Naive thymus-derived CD4-positive, alpha-beta T cell (primary cell): ENCODE measurements at regions not wholly inside any gene's neighbourhood (a gene's known extent, or its start where the extent isn't known, plus 50 kb on each side); places are given as distances from the start of the nearest gene placed in this dataset.

ENCODE experiments used
- ATAC-seq: fragments of 150-1000 bp; cut with Tn5 transposase; 2 replicates; pipeline ENCODE4 v1.10.0; 2021; ENCODE audit warnings: mild to moderate bottlenecking, moderate library complexity
- CTCF ChIA-PET: fragments of 350-600 bp; sonication (Branson Sonifier 250); formaldehyde crosslinking; loops from one replicate; lab custom pipeline; 2021; ENCODE audit warnings: antibody characterized with exemption; lab: Charles Lee
- POLR2A ChIA-PET: fragments of 350-600 bp; sonication (Branson Sonifier 250); formaldehyde crosslinking; loops from one replicate; lab custom pipeline; 2021; ENCODE audit warnings: antibody characterized with exemption, inconsistent platforms; lab: Charles Lee
- DNase-seq, 9 donors: peaks; one replicate each; pipeline versions ENCODE4 v3.0.0 to v3.0.0-alpha.2; 2020 to 2022; ENCODE audit warnings: mixed read lengths in 1 of 9
- H3K27ac ChIP-seq: one replicate; pipeline ENCODE4 v1.7.0; 2013; ENCODE audit warnings: mild to moderate bottlenecking, low read depth, low read length, moderate library complexity
- H3K27me3 ChIP-seq, 2 donors: one replicate each; pipeline ENCODE4 v1.7.0; 2013; ENCODE audit warnings: low read length in 2 of 2, mild to moderate bottlenecking in 2 of 2, moderate library complexity in 2 of 2; ENCODE audit not compliant: control insufficient read depth in 2 of 2, insufficient read depth in 2 of 2
- H3K36me3 ChIP-seq, 3 experiments: 1 replicate in 2 of 3; 2 replicates in 1 of 3; pipeline ENCODE4 v1.7.0; 2013; ENCODE audit warnings: low read length in 3 of 3, mild to moderate bottlenecking in 3 of 3, moderate library complexity in 1 of 3; ENCODE audit not compliant: insufficient read depth in 3 of 3, control insufficient read depth in 2 of 3
- H3K4me1 ChIP-seq, 2 donors: one replicate each; pipeline ENCODE4 v1.7.0; 2013; ENCODE audit warnings: low read length in 2 of 2, mild to moderate bottlenecking in 2 of 2, moderate library complexity in 1 of 2; ENCODE audit not compliant: control insufficient read depth in 2 of 2, insufficient read depth in 2 of 2
- H3K4me3 ChIP-seq: 2 replicates; pipeline ENCODE4 v1.7.0; 2013; ENCODE audit warnings: mild to moderate bottlenecking, low read length
- H3K9me3 ChIP-seq, 3 experiments: 1 replicate in 2 of 3; 2 replicates in 1 of 3; pipeline ENCODE4 v1.7.0; 2013; ENCODE audit warnings: low read length in 3 of 3; ENCODE audit not compliant: control insufficient read depth in 2 of 3
- H3K27ac Mint-ChIP-seq, 9 donors: one replicate each; pipeline ENCODE4 v1.8.0; 2020 to 2022; ENCODE audit warnings: mixed read lengths in 9 of 9, mild to moderate bottlenecking in 8 of 9, moderate library complexity in 5 of 9, inconsistent platforms in 2 of 9
- H3K27me3 Mint-ChIP-seq, 5 donors: one replicate each; pipeline ENCODE4 v1.8.0; 2021 to 2022; ENCODE audit warnings: mixed read lengths in 5 of 5, mild to moderate bottlenecking in 1 of 5
- H3K36me3 Mint-ChIP-seq, 5 donors: one replicate each; pipeline ENCODE4 v1.8.0; 2020 to 2022; ENCODE audit warnings: mixed read lengths in 5 of 5, mild to moderate bottlenecking in 3 of 5, inconsistent platforms in 1 of 5
- H3K4me1 Mint-ChIP-seq, 7 donors: one replicate each; pipeline ENCODE4 v1.8.0; 2020 to 2022; ENCODE audit warnings: mixed read lengths in 7 of 7, mild to moderate bottlenecking in 3 of 7, inconsistent platforms in 1 of 7
- H3K4me3 Mint-ChIP-seq, 10 donors: one replicate each; pipeline ENCODE4 v1.8.0; 2020 to 2022; ENCODE audit warnings: mild to moderate bottlenecking in 10 of 10, mixed read lengths in 10 of 10, moderate library complexity in 6 of 10, inconsistent platforms in 2 of 10
- H3K9me3 Mint-ChIP-seq, 11 donors: one replicate each; pipeline ENCODE4 v1.8.0; 2020 to 2022; ENCODE audit warnings: mixed read lengths in 11 of 11, mild to moderate bottlenecking in 4 of 11, inconsistent platforms in 1 of 11, moderate library complexity in 1 of 11
- intact Hi-C, 2 donors: fragments of 100-400 bp; cut with micrococcal nuclease; formaldehyde crosslinking; loops; one replicate each; pipeline ENCODE4 v1.15.1; 2023

DNA sequence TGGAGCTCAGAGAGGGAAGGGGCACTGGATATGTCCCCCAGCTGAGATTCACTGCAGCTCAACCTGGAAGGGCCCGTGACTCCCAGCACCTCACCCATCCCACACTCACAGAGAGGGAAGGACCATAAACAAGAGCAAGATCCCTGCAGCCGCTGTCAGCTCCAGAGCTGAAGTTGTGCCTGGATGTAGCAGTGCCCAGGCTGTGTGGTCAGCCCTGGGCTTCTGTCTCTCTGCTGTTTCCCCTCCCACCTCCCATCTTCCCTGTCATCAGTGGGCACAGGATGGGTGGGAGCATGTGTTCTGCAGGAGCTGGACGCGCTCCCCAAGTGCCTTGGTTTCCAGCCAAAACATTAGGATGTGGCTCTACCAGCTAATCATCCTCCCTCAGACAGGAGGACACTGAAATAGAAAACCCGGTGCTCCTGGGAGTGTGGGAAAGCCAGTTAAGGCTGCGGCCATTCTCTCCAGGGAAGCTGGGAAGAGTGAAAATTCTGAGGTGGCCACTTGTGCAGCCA, 282.7 kb downstream of the NPHP4 start:
- Mint-ChIP-seq H3K9me3 (peaks cover 0 to 4% (median 1%) of the 10 kb centered on the region in 11 donors), H3K36me3 (peaks cover 0 to 3% (median 0%) of the 10 kb centered on the region in 5 donors), H3K4me3 (no peak overlapping the region), H3K27ac (no peak overlapping the region), H3K4me1 (peaks cover 0 to 4% (median 0%) of the 10 kb centered on the region in 7 donors), H3K27me3 (peaks cover 0 to 10% (median 2%) of the 10 kb centered on the region in 5 donors)
- ChIA-PET POLR2A (no interaction called here), CTCF (no interaction called here)
- Histone ChIP-seq H3K36me3 (no peaks in the 10 kb centered on the region), H3K4me1 (no peaks in the 10 kb centered on the region), H3K27me3 (no peaks in the 10 kb centered on the region), H3K9me3 (no peaks in the 10 kb centered on the region), H3K27ac (no peak overlapping the region), H3K4me3 (no peak overlapping the region)
- ATAC-seq (no peak), DNase-seq (no peak)
- intact Hi-C loops: no loop called here

- Histone ChIP-seq H3K36me3 (no peaks in the 10 kb centered on the region), H3K9me3 (no peaks in the 10 kb centered on the region), H3K4me1 (no peaks in the 10 kb centered on the region), H3K27me3 (no peaks in the 10 kb centered on the region), H3K4me3 (no peak overlapping the region), H3K27ac (no peak overlapping the region)
- H3K4me1 Mint-ChIP-seq: peaks cover 0 to 4% (median 0%) of the 10 kb centered on the region in 7 donors
- H3K9me3 Mint-ChIP-seq: peaks cover 0 to 3% (median 0%) of the 10 kb centered on the region in 11 donors
- ChIA-PET POLR2A (no interaction called here), CTCF (no interaction called here)
- no peaks in the 10 kb centered on the region for H3K36me3 Mint-ChIP-seq
- peaks cover 0 to 6% (median 0%) of the 10 kb centered on the region in 5 donors for H3K27me3 Mint-ChIP-seq
- H3K4me3 Mint-ChIP-seq: no peak overlapping the region
- intact Hi-C loops: no loop called here
- ATAC-seq: no peak
- H3K27ac Mint-ChIP-seq: no peak overlapping the region
- no peak for DNase-seq
These were observed 283.6 kb downstream of the NPHP4 start for GRCh38 chr1:5708346-5709245.

DNA sequence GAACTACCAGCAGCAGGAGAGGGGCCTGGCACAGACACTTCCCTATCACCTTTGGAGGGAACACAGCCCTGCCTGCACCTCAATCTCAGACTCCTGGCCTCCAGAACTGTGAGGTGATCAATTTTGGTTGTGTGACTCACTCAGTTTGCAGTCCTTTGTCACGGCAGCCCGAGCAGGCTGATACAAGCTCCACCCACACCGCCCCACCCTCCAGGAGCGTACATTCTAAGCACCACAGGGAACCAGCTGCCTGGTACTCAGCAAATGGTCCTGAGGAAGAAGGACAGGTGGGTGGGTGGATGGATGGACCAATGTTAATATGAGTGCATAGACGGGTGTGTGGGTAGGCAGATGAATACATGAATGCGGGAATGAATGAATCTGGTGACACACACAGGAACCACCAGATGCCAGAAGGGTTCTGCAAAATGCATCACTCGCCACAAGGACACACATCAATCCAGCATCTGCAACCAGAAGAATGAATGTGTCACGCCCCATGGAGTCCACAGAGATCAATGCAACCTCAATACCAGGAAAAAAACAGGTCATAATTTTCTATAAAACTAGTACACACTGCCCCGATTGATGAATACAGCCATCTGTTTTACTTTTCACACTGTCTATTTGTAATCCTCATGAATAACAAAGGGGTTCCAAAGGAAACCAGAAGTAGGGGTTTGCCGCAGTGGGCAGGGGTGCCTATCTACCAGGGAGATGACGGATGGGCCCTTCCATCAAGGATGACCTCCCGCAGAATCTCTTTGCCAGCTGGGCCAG, 284.5 kb downstream of the NPHP4 start:
- H3K4me3 Mint-ChIP-seq: no peak overlapping the region
- DNase-seq: no peak

DNA sequence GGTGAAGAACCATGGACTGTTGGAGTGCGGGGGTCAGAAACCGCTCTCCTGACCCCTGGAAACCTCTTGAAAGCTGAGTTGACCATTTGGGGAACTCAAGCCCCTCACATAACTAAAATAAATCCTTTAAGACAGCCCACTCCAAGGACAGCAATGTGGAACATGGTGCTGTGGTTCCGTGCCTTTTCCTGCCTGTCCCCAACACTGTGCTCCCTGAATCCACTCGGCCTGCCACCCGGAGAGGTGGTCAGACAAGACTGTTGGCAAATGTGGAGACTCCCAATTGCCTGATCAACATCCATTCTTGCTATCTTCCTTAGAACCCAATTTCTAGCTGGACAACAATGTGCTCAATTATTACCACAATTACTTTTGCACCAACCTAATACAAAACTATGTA, 286.0 kb downstream of the NPHP4 start:
- H3K9me3 Mint-ChIP-seq: peaks cover 0 to 2% (median 0%) of the 10 kb centered on the region in 11 donors
- ATAC-seq: no peak

More for the DNA sequence above, 284.5 kb downstream of the NPHP4 start:
- ChIA-PET POLR2A (no interaction called here), CTCF (no interaction called here)
- intact Hi-C loops: no loop called here
- Histone ChIP-seq H3K27ac (no peak overlapping the region), H3K9me3 (no peaks in the 10 kb centered on the region), H3K4me3 (no peak overlapping the region), H3K27me3 (no peaks in the 10 kb centered on the region), H3K4me1 (no peaks in the 10 kb centered on the region), H3K36me3 (no peaks in the 10 kb centered on the region)
- H3K36me3 Mint-ChIP-seq: no peaks in the 10 kb centered on the region
- ATAC-seq: no peak
- H3K9me3 Mint-ChIP-seq: peaks cover 0 to 2% (median 0%) of the 10 kb centered on the region in 11 donors
- H3K27me3 Mint-ChIP-seq: peaks cover 0 to 4% (median 0%) of the 10 kb centered on the region in 5 donors
- peaks cover 0 to 2% (median 0%) of the 10 kb centered on the region in 7 donors for H3K4me1 Mint-ChIP-seq
- no peak overlapping the region for H3K27ac Mint-ChIP-seq

GRCh38 chr1:5705751-5706150, 286.5 kb downstream of the NPHP4 start:
- ATAC-seq (no peak), DNase-seq (no peak)
- intact Hi-C loops: no loop called here
- Mint-ChIP-seq H3K27ac (no peak overlapping the region), H3K27me3 (peaks cover 0 to 4% (median 0%) of the 10 kb centered on the region in 5 donors), H3K36me3 (no peaks in the 10 kb centered on the region), H3K4me3 (no peak overlapping the region), H3K9me3 (peaks cover 0 to 2% (median 0%) of the 10 kb centered on the region in 11 donors), H3K4me1 (peaks cover 0 to 2% (median 0%) of the 10 kb centered on the region in 7 donors)
- Histone ChIP-seq H3K27ac (no peak overlapping the region), H3K36me3 (no peaks in the 10 kb centered on the region), H3K4me3 (no peak overlapping the region), H3K27me3 (no peaks in the 10 kb centered on the region), H3K9me3 (no peaks in the 10 kb centered on the region), H3K4me1 (no peaks in the 10 kb centered on the region)
- ChIA-PET CTCF (no interaction called here), POLR2A (no interaction called here)

More for the DNA sequence above, 286.0 kb downstream of the NPHP4 start:
- H3K9me3 ChIP-seq: no peaks in the 10 kb centered on the region
- no peaks in the 10 kb centered on the region for H3K27me3 ChIP-seq
- H3K4me1 ChIP-seq: no peaks in the 10 kb centered on the region
- POLR2A ChIA-PET: no interaction called here
- Mint-ChIP-seq H3K4me3 (no peak overlapping the region), H3K36me3 (no peaks in the 10 kb centered on the region), H3K4me1 (peaks cover 0 to 2% (median 0%) of the 10 kb centered on the region in 7 donors), H3K27ac (no peak overlapping the region), H3K27me3 (peaks cover 0 to 4% (median 0%) of the 10 kb centered on the region in 5 donors)
- CTCF ChIA-PET: no interaction called here
- no peak overlapping the region for H3K27ac ChIP-seq
- H3K36me3 ChIP-seq: no peaks in the 10 kb centered on the region
- no peak overlapping the region for H3K4me3 ChIP-seq
- DNase-seq: no peak
- intact Hi-C loops: no loop called here

DNA sequence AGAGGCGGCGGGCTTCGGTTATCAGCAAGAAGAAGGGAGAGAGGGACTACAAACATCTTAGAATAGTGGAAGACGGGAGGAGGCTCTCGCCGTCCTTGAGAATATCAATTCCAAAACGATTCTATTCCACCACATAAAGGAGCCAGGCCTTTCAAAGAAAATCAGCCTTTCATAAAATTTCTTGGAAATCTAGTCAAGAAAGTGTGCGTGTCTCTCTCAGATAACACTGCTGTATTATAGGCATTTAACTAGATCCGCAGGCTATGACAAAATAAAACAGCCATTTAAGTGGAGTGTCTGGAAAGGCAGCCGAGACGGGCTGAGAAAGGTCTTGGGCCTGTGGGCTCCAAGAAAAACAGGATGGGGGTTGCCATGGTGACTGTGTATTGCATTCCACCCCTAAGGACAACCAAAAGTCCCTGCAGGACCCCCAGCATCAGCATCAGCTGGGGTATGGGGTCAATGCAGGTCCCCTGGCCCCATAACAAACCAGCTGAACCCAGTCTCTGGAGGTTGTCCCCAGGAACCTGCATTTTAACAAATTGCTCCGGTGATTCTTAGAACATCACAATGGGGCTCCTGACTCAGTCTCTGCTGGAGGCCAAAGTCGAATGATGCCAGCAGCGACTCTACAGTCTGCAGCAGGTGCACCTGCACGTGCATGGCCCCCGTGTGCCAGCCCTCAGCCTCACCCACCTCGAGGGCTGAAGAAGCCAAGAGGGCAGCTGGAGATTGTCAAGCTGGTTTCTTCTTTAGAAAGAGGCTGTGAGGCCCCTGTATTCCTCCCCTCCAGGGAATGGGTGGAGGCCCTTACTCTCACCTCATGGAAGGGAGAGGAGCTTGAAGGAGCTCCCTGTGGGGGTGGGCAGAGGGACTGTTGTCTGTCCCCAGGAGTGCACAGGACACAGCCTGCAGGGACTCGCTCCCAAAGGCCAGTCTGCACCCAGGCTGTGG, 287.4 kb downstream of the NPHP4 start:
- no peak for ATAC-seq

More for the DNA sequence above, 287.4 kb downstream of the NPHP4 start:
- Mint-ChIP-seq H3K36me3 (no peaks in the 10 kb centered on the region), H3K27me3 (no peaks in the 10 kb centered on the region), H3K4me3 (no peak overlapping the region), H3K4me1 (no peaks in the 10 kb centered on the region), H3K9me3 (peaks cover 0 to 1% (median 0%) of the 10 kb centered on the region in 11 donors), H3K27ac (no peak overlapping the region)
- Histone ChIP-seq H3K27ac (no peak overlapping the region), H3K4me3 (no peak overlapping the region), H3K36me3 (no peaks in the 10 kb centered on the region), H3K4me1 (no peaks in the 10 kb centered on the region), H3K9me3 (no peaks in the 10 kb centered on the region), H3K27me3 (no peaks in the 10 kb centered on the region)
- no peak for DNase-seq
- ChIA-PET CTCF (no interaction called here), POLR2A (no interaction called here)
- intact Hi-C loops: no loop called here
